GM23338 (cell line): ENCODE measurements at regions not wholly inside any gene's neighbourhood (a gene's known extent, or its start where the extent isn't known, plus 50 kb on each side); places are given as distances from the start of the nearest gene placed in this dataset.

ENCODE experiments used
- POLR2AphosphoS5 ChIP-seq: IDR thresholded peaks from 2 replicates; pipeline ENCODE4 v1.6.1; 2016; ENCODE audit warnings: antibody characterized with exemption, low read depth
- TF ChIP-seq, protein P1 (sequence below), 2 experiments: fragments of 200-600 bp in 1 of 2; sonication (generic) in 1 of 2; conservative IDR thresholded peaks; 2 replicates each; pipeline versions ENCODE4 v1.5.1 to v1.6.1; 2016 to 2017; ENCODE audit warnings: antibody characterized with exemption in 2 of 2, low read depth in 2 of 2, mild to moderate bottlenecking in 2 of 2, moderate library complexity in 1 of 2

DNA sequence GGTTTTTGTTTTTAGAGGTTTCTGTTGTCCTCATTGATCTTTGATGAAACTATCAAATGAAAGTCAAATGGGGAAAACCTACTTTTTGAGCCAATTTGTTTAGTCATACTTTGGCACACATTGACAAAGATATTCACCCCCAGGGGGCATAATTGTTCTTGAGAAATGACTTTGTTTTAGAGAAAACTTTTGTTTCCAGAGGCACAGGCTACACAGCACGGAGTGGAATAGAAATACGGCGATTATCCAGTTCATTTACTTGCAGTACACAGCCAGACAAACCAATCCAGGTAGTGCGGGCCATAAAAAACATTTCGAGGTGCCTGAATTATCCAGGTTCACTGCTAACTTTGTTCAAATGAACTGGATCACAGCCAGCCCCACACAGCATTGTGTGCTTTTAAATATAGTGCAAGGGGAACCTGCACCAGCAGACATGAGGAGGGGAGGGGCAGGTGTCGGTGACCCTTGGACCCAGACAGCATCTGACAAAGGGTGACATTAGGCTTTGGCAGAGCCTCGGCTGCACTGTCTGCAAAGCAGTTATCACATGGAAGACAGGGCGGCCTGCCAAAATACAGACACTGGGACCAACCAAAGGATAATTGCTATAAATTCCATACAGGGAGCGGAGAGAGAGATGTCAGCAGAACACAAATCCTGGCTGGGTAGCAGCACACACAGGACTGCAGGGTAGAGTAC is 179.6 kb upstream of the NOCT start:
- TF ChIP-seq, protein P1, sequence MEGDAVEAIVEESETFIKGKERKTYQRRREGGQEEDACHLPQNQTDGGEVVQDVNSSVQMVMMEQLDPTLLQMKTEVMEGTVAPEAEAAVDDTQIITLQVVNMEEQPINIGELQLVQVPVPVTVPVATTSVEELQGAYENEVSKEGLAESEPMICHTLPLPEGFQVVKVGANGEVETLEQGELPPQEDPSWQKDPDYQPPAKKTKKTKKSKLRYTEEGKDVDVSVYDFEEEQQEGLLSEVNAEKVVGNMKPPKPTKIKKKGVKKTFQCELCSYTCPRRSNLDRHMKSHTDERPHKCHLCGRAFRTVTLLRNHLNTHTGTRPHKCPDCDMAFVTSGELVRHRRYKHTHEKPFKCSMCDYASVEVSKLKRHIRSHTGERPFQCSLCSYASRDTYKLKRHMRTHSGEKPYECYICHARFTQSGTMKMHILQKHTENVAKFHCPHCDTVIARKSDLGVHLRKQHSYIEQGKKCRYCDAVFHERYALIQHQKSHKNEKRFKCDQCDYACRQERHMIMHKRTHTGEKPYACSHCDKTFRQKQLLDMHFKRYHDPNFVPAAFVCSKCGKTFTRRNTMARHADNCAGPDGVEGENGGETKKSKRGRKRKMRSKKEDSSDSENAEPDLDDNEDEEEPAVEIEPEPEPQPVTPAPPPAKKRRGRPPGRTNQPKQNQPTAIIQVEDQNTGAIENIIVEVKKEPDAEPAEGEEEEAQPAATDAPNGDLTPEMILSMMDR (conservative IDR thresholded peaks at IDR 0.05; ENCODE audit: low read depth in 2 of 2): no peak
- no peak for TF ChIP-seq POLR2AphosphoS5
